ENCODE measurements at regions not wholly inside any gene's neighbourhood (a gene's known extent, or its start where the extent isn't known, plus 50 kb on each side); places are given as distances from the start of the nearest gene placed in this dataset.

GRCh38 chr5:155605920-155606319 lies 592.4 kb downstream of the KIF4B start:
- no peaks in the 10 kb centered on the region for H3K79me2 ChIP-seq (ENCODE audit: insufficient read depth, low read length)
- no peak overlapping the region for H3K4me3 ChIP-seq (ENCODE audit: low read depth in 1 of 2, low read length in 2 of 2)
- H4K20me1 ChIP-seq (ENCODE audit: insufficient read depth, low read length), result no peaks in the 10 kb centered on the region
- H3K4me2 ChIP-seq (ENCODE audit: insufficient read depth, low read length), result no peak overlapping the region
- H3K9ac ChIP-seq (ENCODE audit: low read depth, low read length), result no peak overlapping the region
- DNase-seq (no peak), ATAC-seq (ENCODE audit: insufficient read depth, low read depth) (no peak)
- no peaks in the 10 kb centered on the region for H3K9me3 ChIP-seq (ENCODE audit: insufficient read depth, low read length, severe bottlenecking)
- no peak for TF ChIP-seq EZH2 (IDR thresholded peaks at IDR 0.05; ENCODE audit: borderline replicate concordance, low read depth, low read length, severe bottlenecking)
- TF ChIP-seq, protein P1, sequence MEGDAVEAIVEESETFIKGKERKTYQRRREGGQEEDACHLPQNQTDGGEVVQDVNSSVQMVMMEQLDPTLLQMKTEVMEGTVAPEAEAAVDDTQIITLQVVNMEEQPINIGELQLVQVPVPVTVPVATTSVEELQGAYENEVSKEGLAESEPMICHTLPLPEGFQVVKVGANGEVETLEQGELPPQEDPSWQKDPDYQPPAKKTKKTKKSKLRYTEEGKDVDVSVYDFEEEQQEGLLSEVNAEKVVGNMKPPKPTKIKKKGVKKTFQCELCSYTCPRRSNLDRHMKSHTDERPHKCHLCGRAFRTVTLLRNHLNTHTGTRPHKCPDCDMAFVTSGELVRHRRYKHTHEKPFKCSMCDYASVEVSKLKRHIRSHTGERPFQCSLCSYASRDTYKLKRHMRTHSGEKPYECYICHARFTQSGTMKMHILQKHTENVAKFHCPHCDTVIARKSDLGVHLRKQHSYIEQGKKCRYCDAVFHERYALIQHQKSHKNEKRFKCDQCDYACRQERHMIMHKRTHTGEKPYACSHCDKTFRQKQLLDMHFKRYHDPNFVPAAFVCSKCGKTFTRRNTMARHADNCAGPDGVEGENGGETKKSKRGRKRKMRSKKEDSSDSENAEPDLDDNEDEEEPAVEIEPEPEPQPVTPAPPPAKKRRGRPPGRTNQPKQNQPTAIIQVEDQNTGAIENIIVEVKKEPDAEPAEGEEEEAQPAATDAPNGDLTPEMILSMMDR (IDR thresholded peaks at IDR 0.05; ENCODE audit: borderline replicate concordance, extremely low read depth, low read length, poor library complexity, severe bottlenecking), result no peak
- H2AFZ ChIP-seq (ENCODE audit: low read depth, low read length), result no peak overlapping the region
- no peak overlapping the region for H3K27ac ChIP-seq (ENCODE audit: low read length)
- no peaks in the 10 kb centered on the region for H3K36me3 ChIP-seq (ENCODE audit: insufficient read depth, low read length)
- no peaks in the 10 kb centered on the region for H3K4me1 ChIP-seq (ENCODE audit: insufficient read depth, low read length)
- no peaks in the 10 kb centered on the region for H3K27me3 ChIP-seq (ENCODE audit: insufficient read depth, low read length, poor library complexity)

GRCh38 chr5:155616779-155617392 lies 603.3 kb downstream of the KIF4B start:
- peak; percentile 62; the same call in 2 of the 3 replicates for ATAC-seq (ENCODE audit: insufficient read depth, low read depth)
- Histone ChIP-seq H3K27me3 (ENCODE audit: insufficient read depth, low read length, poor library complexity) (peaks cover 3% of the 10 kb centered on the region), H3K79me2 (ENCODE audit: insufficient read depth, low read length) (no peaks in the 10 kb centered on the region), H3K4me2 (ENCODE audit: insufficient read depth, low read length) (no peak overlapping the region), H3K36me3 (ENCODE audit: insufficient read depth, low read length) (no peaks in the 10 kb centered on the region), H3K9ac (ENCODE audit: low read depth, low read length) (no peak overlapping the region), H3K9me3 (ENCODE audit: insufficient read depth, low read length, severe bottlenecking) (no peaks in the 10 kb centered on the region), H3K4me1 (ENCODE audit: insufficient read depth, low read length) (no peaks in the 10 kb centered on the region), H3K27ac (ENCODE audit: low read length) (no peak overlapping the region), H3K4me3 (ENCODE audit: low read depth in 1 of 2, low read length in 2 of 2) (no peak overlapping the region), H2AFZ (ENCODE audit: low read depth, low read length) (no peak overlapping the region), H4K20me1 (ENCODE audit: insufficient read depth, low read length) (no peaks in the 10 kb centered on the region)
- DNase-seq, result peak; percentile 53
- TF ChIP-seq, protein P1 (IDR thresholded peaks at IDR 0.05; ENCODE audit: borderline replicate concordance, extremely low read depth, low read length, poor library complexity, severe bottlenecking), result peak; percentile 75
- no peak for TF ChIP-seq EZH2 (IDR thresholded peaks at IDR 0.05; ENCODE audit: borderline replicate concordance, low read depth, low read length, severe bottlenecking)

GRCh38 chr5:155619688-155620087 lies 606.1 kb downstream of the KIF4B start:
- H3K4me2 ChIP-seq (ENCODE audit: insufficient read depth, low read length), result no peak overlapping the region
- H3K79me2 ChIP-seq (ENCODE audit: insufficient read depth, low read length), result no peaks in the 10 kb centered on the region
- no peak overlapping the region for H3K27ac ChIP-seq (ENCODE audit: low read length)
- peaks cover 10% of the 10 kb centered on the region for H3K27me3 ChIP-seq (ENCODE audit: insufficient read depth, low read length, poor library complexity)
- H3K4me1 ChIP-seq (ENCODE audit: insufficient read depth, low read length), result no peaks in the 10 kb centered on the region
- H4K20me1 ChIP-seq (ENCODE audit: insufficient read depth, low read length), result no peaks in the 10 kb centered on the region
- no peaks in the 10 kb centered on the region for H3K9me3 ChIP-seq (ENCODE audit: insufficient read depth, low read length, severe bottlenecking)
- H2AFZ ChIP-seq (ENCODE audit: low read depth, low read length), result no peak overlapping the region
- ATAC-seq (ENCODE audit: insufficient read depth, low read depth) (no peak), DNase-seq (no peak)
- no peak overlapping the region for H3K9ac ChIP-seq (ENCODE audit: low read depth, low read length)
- TF ChIP-seq, protein P1 (IDR thresholded peaks at IDR 0.05; ENCODE audit: borderline replicate concordance, extremely low read depth, low read length, poor library complexity, severe bottlenecking), result no peak
- no peak for TF ChIP-seq EZH2 (IDR thresholded peaks at IDR 0.05; ENCODE audit: borderline replicate concordance, low read depth, low read length, severe bottlenecking)
- H3K4me3 ChIP-seq (ENCODE audit: low read depth in 1 of 2, low read length in 2 of 2), result no peak overlapping the region
- H3K36me3 ChIP-seq (ENCODE audit: insufficient read depth, low read length), result no peaks in the 10 kb centered on the region

Measured in DND-41 (cell line).